ENCODE measurements at regions not wholly inside any gene's neighbourhood (a gene's known extent, or its start where the extent isn't known, plus 50 kb on each side); places are given as distances from the start of the nearest gene placed in this dataset.

DNA sequence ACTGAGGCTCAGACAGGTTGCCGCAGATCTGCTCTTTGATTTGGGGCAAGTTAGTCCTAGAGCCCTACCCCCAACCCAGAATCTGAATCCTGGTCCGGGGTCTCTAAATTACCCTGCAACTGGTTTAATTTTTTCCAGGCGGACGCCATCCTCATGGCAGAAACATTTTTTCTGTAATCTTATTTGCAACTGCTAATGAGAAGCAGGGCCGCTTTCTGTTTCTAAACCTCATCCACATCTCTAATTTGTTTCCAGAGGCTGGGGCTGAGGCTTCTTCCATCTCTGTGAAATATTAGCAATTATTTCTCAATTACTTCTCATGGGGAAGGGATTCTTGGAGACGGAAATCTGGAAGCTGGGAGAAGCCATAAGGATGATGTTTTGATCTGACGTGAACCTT lies 261.6 kb downstream of the RPS24 start (continued):
- TF ChIP-seq, protein P1, sequence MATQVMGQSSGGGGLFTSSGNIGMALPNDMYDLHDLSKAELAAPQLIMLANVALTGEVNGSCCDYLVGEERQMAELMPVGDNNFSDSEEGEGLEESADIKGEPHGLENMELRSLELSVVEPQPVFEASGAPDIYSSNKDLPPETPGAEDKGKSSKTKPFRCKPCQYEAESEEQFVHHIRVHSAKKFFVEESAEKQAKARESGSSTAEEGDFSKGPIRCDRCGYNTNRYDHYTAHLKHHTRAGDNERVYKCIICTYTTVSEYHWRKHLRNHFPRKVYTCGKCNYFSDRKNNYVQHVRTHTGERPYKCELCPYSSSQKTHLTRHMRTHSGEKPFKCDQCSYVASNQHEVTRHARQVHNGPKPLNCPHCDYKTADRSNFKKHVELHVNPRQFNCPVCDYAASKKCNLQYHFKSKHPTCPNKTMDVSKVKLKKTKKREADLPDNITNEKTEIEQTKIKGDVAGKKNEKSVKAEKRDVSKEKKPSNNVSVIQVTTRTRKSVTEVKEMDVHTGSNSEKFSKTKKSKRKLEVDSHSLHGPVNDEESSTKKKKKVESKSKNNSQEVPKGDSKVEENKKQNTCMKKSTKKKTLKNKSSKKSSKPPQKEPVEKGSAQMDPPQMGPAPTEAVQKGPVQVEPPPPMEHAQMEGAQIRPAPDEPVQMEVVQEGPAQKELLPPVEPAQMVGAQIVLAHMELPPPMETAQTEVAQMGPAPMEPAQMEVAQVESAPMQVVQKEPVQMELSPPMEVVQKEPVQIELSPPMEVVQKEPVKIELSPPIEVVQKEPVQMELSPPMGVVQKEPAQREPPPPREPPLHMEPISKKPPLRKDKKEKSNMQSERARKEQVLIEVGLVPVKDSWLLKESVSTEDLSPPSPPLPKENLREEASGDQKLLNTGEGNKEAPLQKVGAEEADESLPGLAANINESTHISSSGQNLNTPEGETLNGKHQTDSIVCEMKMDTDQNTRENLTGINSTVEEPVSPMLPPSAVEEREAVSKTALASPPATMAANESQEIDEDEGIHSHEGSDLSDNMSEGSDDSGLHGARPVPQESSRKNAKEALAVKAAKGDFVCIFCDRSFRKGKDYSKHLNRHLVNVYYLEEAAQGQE (IDR thresholded peaks at IDR 0.05; ENCODE audit: low read depth, low read length): no peak
- TF ChIP-seq, protein P2, sequence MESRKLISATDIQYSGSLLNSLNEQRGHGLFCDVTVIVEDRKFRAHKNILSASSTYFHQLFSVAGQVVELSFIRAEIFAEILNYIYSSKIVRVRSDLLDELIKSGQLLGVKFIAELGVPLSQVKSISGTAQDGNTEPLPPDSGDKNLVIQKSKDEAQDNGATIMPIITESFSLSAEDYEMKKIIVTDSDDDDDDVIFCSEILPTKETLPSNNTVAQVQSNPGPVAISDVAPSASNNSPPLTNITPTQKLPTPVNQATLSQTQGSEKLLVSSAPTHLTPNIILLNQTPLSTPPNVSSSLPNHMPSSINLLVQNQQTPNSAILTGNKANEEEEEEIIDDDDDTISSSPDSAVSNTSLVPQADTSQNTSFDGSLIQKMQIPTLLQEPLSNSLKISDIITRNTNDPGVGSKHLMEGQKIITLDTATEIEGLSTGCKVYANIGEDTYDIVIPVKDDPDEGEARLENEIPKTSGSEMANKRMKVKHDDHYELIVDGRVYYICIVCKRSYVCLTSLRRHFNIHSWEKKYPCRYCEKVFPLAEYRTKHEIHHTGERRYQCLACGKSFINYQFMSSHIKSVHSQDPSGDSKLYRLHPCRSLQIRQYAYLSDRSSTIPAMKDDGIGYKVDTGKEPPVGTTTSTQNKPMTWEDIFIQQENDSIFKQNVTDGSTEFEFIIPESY (IDR thresholded peaks at IDR 0.05; ENCODE audit: borderline replicate concordance, low read depth): no peak
- TF ChIP-seq, protein P3, sequence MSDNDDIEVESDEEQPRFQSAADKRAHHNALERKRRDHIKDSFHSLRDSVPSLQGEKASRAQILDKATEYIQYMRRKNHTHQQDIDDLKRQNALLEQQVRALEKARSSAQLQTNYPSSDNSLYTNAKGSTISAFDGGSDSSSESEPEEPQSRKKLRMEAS (IDR thresholded peaks at IDR 0.05; ENCODE audit: low read depth): no peak
- TF ChIP-seq TAF1 (IDR thresholded peaks at IDR 0.05; ENCODE audit: borderline replicate concordance, low read depth, low read length) (no peak), EZH2phosphoT487 (IDR thresholded peaks at IDR 0.05; ENCODE audit: borderline replicate concordance, low read depth) (no peak), FOXM1 (IDR thresholded peaks at IDR 0.05; ENCODE audit: low read depth) (no peak), FOSL2 (IDR thresholded peaks at IDR 0.05; ENCODE audit: borderline replicate concordance, low read depth) (no peak), EP300 (IDR thresholded peaks at IDR 0.05; ENCODE audit: borderline replicate concordance in 1 of 2, low read depth in 1 of 2, low read length in 1 of 2) (peak in 1 of 2 experiments; percentile 90; a peak in 1 of 4 replicates), SMC3 (IDR thresholded peaks at IDR 0.05; ENCODE audit: low read depth, low read length) (no peak), RAD21 (IDR thresholded peaks at IDR 0.05; ENCODE audit: low read length) (peak; percentile 46), GATA2 (CRISPR knock-in tag; IDR thresholded peaks at IDR 0.05) (peak; percentile 23; the same call in 1 of the 2 replicates), SIN3A (IDR thresholded peaks at IDR 0.05; ENCODE audit: borderline replicate concordance, low read depth, low read length) (no peak), GABPA (IDR thresholded peaks at IDR 0.05; ENCODE audit: low read depth) (no peak), NFIC (IDR thresholded peaks at IDR 0.05; ENCODE audit: borderline replicate concordance) (no peak), FOXJ3 (CRISPR knock-in tag; IDR thresholded peaks at IDR 0.05) (peak; percentile 75; the same call in 1 of the 2 replicates), YY1 (IDR thresholded peaks at IDR 0.05; ENCODE audit: low read depth) (no peak), RXRA (IDR thresholded peaks at IDR 0.05; ENCODE audit: borderline replicate concordance, low read depth) (no peak), TEAD4 (IDR thresholded peaks at IDR 0.05; ENCODE audit: borderline replicate concordance, insufficient read depth) (no peak), ELF1 (IDR thresholded peaks at IDR 0.05) (no peak)
- TF ChIP-seq, protein P4, sequence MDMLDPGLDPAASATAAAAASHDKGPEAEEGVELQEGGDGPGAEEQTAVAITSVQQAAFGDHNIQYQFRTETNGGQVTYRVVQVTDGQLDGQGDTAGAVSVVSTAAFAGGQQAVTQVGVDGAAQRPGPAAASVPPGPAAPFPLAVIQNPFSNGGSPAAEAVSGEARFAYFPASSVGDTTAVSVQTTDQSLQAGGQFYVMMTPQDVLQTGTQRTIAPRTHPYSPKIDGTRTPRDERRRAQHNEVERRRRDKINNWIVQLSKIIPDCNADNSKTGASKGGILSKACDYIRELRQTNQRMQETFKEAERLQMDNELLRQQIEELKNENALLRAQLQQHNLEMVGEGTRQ (IDR thresholded peaks at IDR 0.05; ENCODE audit: borderline replicate concordance, low read depth, low read length): no peak
